NCI-H1092 (cell line): ENCODE measurements at regions not wholly inside any gene's neighbourhood (a gene's known extent, or its start where the extent isn't known, plus 50 kb on each side); places are given as distances from the start of the nearest gene placed in this dataset.
"Not testable (repeated sequence)": the region's sequence is repeated elsewhere in the genome, so short reads cannot be mapped to it uniquely, and the experiment has no call there.

ENCODE experiments used
- DNase-seq: peaks from one replicate; lab custom pipeline; 2025; lab: John Stamatoyannopoulos, UW

- no peak for DNase-seq
Measured at GRCh38 chr4:79175716-79176115, 150.1 kb downstream of the NAA11 start.

DNA sequence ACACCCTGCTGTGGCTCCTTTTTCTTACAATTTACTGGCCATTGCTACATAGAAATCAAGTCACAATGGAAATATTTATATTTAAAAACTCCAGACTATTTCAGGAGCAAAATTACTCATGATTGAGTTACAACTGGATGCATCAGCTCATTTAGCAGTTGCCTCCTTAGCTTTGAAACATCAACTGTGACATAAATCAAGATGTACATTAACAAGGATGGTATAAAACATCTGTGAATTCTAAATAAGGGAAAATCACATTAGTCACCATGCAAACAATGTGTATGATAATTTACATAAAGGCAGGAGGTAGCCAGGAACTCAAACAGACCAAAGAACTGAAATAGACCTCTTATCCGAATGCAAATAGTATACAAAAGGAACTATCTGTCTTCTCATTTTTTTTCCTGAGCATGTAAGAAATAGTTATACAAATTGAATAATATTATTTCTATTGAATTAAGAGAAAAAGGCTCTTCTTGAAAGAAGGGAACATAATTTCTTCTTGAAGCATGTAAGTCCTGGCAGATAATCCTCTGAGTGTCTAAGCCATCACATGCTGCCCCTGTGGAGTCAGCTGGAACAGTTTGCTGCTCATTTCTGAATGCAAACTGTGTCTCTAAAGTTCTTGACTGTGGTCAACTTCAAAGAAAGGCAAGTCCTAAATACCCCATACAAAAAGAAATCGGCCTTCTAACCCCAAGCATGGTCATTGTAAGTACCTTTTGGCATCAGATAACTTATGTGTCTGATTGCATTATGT is 151.2 kb downstream of the NAA11 start:
- DNase-seq: no peak

DNA sequence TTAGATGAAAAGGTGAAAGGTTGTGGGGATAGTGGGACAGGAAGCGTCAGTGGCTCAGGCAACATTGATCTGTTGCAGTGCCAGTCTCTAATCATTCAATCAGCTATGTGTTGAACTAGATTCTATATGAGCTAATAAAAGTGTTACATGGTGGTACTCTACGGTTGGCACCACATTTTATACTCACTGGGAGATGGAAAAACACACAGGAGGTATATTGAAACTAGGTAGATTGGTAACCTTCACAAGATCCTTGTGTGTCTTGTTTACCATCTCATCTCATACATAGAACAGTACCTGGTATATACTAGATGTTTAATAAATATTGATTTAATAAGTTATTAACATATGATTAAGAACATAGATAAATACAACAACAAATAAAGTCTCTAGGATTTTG is 152.7 kb downstream of the NAA11 start:
- no peak for DNase-seq

DNA sequence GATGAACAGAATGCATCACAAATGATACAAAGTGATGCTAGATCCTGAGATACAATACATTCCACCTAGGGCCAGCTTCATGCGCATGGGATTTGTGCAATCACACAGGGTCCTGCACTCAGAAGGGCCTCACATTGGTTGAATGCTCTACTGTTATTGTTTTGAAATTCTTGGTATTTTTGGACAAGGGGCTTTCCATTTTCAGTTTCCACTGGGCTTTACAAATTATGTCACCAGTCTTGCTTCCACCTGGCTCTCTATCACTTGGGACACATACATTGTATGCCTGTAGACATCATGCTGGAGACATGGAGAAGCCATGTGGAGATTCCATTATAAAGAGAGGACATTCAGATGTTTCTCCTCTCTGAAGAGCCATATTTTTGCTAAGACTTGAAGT is 155.8 kb downstream of the NAA11 start:
- no peak for DNase-seq

DNA sequence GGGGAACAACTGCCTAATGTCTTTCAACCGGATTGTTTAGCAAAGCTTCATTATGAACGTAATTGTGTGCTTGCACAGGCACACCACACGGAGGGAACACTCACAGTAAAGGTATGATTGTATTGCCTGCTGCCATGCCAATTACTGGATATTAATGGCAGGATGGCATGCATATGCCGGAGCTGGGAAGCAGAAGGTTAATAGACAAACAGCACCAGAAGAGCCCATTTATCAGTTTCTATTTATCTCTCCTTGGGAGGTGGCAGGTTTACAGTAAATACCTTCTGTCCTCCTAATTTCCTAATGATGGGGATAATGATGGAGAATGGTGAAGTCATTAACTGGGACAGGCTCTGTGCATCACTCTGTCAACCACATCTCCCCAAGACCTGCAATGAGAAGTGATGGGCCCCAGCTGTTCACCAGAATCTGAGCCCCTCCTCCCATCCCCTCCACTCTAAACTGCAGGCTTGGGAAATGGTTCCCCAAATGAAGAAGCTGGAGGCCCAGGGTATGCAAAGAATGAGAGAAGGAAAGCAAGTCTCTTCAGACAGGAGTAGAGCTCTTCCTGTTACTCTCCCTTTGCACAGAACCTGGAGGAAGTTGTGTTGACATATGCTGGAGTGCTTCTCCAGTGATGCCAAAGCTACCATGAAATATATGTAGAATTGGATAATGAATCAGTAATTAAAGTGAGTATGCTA is 160.8 kb downstream of the NAA11 start:
- DNase-seq: no peak

DNA sequence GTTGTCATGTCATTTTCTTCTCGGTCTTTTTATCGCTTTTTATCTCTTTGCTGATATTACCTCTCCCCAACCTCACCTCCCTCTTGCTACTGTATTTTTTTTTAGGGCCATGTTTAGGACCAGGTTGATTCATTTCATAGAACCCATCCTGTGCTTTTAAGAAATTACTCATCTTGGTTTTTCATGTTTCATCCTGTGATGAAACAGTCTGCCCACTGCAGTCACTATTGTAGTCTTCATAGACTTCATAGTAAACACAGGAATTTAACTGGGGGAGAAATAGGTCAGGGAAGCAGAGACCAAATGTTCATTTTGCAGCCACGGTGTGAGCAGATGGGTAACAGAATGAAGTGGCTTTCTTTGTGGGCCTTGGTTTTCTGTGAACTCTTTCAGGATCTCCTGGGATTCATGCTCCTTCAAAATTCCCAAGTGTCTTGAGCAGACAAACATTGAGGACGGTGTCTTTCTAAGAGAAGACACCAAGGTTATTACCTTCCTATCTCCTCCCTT is 161.8 kb downstream of the NAA11 start:
- DNase-seq: no peak

DNA sequence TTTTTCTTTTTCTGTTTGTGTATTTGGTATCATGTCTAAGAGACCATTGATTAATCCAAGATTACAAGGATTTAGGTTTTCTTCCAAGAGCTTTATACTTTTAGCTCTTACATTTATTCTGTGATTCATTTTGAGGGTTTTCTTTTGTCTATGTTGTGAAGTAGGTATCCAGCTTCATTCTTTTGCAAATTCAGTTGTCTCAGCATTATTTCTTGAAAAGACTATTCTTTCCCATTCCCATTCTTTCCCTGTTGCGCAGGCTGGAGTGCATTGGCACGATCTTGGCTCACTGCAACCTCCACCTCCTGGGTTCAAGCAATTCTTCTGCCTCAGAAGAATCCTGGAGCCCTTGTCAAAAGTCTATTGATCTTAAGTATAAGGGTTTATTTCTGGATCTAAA is 164.9 kb downstream of the NAA11 start:
- DNase-seq: no peak

GRCh38 chr4:79158705-79159104 is 167.2 kb downstream of the NAA11 start:
- DNase-seq: not testable (repeated sequence)

GRCh38 chr4:79155336-79155735 is 170.5 kb downstream of the NAA11 start:
- DNase-seq: no peak

GRCh38 chr4:79150820-79151416 is 174.9 kb downstream of the NAA11 start:
- no peak for DNase-seq

DNA sequence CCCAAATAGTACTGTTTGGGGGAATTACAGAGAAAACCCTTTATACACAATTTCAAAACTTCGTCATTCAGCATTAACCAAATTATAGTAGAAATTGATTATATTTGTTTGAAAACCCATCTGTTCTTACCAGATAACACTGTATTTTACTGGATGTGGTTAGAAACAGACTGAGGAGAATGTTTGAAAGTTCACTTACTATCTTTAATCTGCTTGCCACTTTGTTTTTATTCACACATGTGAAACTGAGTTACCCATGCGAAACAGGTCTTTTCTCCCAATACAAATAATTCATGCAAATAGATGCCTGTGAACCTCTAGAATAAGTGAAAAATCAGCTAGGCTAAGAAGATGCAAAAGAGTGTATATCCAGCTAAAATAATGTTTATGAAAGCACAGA is 177.5 kb downstream of the NAA11 start:
- DNase-seq: no peak

DNA sequence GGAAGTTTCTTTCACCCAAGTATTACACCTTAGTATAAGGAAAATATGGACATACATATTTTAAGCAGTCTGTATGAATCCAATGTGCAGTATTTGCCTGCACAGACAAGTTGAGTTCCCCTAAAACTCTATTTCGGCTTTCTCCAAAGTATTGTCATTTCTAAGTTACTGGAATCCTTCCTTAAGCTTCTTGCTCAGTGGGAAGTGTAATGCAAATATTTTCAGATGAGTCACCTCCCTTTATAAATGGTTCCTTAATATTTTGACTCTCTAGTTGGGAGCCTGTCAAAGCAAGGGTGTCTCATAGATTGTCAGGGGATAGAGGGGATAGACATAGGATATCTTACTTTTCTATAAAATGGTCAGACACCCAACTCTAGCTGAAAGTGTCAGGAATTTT is 178.6 kb downstream of the NAA11 start:
- no peak for DNase-seq

DNA sequence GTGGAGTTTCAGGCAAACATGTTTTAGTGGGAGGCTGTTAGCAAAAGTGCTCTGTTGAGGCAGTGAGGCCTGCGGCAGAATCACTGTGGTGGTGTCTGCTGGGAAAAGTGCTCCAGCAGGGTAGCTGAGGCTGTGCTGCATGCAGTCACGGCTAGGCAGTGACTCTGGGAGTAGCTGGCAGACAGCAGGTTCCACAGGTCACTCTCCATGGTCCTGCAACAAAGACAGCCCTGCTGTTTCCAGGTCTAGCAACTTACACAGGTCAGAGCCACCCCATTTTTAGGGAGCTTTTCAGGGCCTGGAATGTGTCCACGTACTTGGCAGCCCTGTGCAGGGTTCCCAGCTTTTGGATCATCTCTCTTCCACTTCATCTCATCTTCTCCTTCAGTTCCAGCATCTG is 184.3 kb downstream of the NAA11 start:
- DNase-seq: no peak

DNA sequence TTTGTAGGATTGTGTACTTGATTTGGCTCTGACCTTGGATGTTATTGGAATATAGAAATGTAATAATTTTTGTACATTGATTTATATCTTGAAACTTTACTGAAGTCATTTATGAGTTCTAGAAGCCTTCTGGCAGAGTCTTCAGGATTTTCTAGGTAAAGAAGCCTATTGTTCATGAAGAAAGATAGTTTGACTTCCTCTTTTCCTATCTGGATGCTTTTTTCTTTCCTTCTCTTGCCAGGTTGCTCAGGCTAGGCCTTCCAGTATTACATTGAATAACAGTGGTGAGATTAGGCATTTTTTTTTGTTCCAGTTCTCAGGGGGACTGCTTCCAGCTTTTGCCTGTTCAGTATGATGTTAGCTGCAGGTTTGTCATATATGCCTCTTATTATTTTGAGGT is 191.1 kb downstream of the NAA11 start:
- DNase-seq: no peak

DNA sequence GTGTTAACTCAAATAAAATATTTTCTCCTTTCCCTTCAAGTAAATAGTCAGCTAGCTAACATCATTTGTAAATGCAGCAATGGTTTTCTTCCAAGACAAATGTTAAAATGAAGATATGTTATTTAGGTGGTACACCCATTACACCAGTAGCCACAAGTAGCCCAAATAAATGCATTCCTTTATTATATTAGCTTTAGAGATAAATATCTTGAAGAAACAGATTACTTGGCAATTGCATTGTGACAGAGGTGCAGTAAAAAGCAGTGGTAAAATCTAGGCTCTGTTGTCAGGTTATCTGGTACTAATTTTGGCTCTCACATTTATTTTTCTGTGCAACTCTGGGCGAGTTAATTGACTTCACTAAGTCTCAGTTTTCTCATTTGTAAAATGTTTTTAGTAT is 193.0 kb downstream of the NAA11 start:
- DNase-seq: no peak

- no peak for DNase-seq
Measured at GRCh38 chr4:79121875-79122358, 182.7 kb upstream of the PAQR3 start.

- no peak for DNase-seq
Measured at GRCh38 chr4:79121223-79121622, 182.0 kb upstream of the PAQR3 start.

- DNase-seq: not testable (repeated sequence)
Measured at GRCh38 chr4:79117051-79117450, 177.8 kb upstream of the PAQR3 start.

DNA sequence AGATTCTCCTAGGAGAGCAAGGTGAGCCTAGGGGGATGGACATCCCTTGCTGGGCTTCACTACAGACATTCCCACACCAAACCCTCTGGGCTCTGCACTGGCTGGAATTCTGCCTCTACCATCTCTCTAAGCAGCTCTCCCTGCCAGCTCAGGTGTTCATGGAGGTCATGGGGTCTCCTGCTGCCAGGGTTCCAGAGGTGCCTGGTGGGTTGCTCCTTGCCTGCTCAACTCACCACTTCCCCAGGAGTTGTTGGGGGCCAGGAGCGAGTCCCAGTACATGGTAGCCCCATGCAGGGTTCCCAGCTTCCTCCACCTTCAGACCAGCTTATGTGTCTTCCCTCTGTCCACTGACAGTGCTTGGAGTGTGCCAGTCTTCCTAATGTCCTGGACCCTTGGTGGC is 167.8 kb upstream of the PAQR3 start:
- no peak for DNase-seq

- no peak for DNase-seq
Measured at GRCh38 chr4:79088946-79089691, 149.9 kb upstream of the PAQR3 start.

GRCh38 chr4:79087071-79087470 is 147.8 kb upstream of the PAQR3 start:
- DNase-seq: no peak

- no peak for DNase-seq
Measured at GRCh38 chr4:79083406-79084010, 144.3 kb upstream of the PAQR3 start.
